ENCODE measurements at regions not wholly inside any gene's neighbourhood (a gene's known extent, or its start where the extent isn't known, plus 50 kb on each side); places are given as distances from the start of the nearest gene placed in this dataset.
"Not testable (repeated sequence)": the region's sequence is repeated elsewhere in the genome, so short reads cannot be mapped to it uniquely, and the experiment has no call there.

DNA sequence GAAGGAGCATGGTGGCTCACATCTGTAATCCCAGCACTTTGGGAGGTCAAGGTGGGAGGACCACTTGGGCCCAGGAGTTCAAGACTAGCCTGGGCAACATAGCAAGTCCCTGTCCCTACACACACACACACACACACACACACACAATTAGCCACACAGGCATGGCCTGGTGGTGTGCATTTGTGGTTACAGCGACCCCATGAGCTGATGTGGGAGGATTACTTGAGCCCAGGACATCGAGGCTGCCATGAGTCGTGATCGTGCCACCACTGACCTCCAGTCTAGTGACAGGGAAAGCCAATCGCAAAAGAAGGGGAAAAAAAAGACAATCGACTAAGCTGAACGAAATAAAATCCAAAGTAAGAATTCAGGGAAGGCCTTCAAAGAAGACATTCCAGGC is 67.9 kb downstream of the TBX3 start:
- DNase-seq, result no peak

DNA sequence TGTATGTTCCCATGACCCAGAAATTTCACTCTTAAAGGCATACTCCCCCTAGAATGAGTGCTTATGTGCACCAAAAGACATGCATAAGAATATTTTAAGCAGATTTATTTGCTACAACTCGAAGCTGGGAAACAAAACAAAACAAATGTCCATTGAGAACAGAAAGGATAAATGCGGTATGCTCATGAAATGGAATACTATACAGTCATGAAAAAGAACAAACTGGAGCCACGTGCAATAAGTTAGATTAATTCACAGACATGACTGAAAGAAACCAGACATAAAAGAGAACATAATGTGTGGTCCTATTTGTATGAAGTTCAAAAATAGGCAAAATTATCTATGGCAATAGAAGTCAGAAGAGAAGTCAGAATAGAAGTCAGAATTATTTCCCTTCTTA is 69.9 kb downstream of the TBX3 start:
- DNase-seq, result no peak

DNA sequence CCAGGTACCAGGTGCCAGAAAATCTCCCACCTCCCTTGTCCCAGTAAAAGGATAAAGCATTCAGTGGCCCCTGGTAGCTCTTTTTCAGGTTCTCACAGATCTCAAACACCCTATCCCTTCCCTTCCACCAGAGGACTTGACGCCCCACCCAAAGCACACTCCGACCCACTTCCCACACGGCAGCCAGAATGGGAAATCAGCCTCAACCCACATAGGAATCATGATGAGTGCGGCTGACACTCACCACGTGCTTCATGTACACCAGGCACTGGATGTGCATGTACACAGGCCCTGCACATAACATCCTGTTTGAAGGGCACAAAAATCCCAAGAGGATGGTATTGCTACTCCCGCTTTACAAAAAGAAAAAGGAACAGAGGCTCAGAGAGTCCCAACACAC is 71.9 kb downstream of the TBX3 start:
- no peak for DNase-seq

DNA sequence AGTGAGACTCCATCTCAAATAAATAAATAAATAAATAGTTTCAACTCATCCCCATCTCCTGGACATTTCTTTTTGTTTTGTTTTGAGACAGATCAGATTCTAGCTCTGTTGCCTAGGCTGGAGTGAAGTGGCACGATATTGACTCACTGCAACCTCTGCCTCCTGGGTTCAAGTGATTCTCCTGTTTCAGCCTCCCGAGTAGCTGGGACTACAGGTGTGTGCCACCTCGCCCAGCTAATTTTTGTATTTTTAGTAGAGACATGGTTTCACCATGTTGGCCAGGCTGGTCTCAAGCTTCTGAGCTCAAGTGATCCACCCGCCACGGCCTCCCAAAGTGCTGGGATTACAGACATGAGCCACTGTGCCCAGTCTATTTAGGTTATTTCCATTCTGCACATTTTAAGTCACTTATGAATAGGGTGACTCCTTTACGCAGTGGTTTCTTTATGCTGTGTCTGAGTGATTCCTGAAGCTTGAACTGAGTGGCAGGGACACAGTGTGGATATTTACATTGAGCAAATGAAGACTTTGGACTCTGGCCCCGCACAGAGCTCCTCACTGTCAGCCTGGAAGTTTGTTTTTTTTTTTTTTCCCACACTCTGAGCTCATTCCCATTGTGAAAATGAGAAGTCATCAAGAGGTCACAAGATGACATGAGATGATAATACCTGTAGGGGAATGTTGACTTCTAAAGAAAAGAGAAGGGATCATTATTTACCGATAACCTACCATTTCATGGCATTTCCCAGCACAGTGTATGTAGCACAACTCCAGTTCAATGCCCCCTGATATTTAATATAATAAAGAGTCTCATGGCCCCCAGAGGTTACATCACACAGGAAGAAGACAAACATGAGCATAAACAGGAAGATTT is 72.6 kb downstream of the TBX3 start:
- DNase-seq, result no peak

DNA sequence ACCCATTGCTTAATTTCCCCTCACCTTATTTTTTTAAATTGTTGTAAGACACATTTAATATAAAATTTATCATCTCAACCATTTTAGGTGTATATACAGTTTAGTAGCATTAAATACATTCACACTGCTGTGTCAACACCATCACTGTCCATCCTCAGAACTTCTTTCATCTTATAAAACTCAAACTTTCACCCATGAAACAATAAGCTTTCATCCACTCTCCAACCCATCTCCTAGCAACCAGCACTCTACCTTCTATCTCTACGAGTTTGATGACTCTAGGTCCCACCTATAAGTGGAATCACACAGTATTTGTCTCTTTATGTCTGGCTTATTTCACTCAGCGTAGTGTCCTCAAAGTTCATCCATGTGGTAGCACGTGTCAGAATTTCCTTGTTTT is 75.5 kb downstream of the TBX3 start:
- no peak for DNase-seq

DNA sequence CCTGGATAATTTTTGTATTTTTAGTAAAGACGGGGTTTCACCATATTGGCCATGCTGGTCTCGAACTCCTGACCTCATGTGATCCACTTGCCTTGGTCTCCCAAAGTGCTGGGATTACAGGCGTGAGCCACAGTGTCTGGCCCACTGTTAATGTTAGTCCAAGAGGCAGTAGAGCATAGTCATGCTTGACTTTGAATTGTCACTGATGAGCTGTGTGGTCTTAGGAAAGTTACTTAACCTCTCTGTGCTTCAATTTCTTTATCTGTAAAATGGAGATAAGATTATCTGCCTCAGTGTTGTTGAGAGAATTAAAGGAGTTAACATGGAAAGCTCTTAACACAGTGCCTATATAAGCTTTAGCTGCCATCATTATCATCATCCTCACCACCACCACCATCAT is 78.1 kb downstream of the TBX3 start:
- no peak for DNase-seq

DNA sequence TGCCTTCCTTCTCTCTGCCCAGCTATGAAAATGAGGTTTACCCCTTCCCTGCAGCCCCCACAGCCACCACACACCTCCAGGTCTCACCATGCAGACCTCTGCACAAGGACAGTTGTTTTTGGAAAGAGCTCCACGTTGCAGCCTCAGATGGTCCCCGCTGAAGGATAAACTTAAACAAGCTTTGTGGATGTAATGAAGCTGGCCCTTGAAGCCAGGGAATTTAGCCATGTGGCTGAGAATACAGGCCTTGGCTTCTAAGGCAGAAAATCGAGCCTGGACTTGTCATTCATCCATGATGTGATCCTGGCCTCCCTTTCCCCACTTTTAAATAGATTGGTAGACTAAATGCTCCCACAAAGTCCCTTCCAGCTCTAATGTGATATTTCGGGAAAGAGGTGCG is 79.4 kb downstream of the TBX3 start:
- no peak for DNase-seq

DNA sequence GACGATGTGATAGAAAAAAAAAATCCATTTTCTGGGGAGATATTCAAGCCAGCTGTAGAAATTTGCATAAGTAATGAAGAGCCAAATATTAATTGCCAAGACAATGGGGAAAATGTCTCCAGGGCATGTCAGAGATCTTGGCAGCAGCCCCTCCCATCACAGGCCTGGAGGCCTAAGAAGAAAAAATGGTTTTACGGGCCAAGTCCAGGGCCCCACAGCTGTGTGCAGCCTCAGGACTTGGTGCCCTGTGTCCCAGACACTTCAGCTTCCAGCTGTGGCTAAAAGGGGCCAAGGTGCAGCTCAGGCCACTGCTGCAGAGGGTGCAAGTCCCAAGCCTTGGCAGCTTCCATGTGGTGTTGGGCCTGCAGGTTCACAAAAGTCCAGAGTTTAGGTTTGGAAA is 83.4 kb downstream of the TBX3 start:
- DNase-seq, result not testable (repeated sequence)

DNA sequence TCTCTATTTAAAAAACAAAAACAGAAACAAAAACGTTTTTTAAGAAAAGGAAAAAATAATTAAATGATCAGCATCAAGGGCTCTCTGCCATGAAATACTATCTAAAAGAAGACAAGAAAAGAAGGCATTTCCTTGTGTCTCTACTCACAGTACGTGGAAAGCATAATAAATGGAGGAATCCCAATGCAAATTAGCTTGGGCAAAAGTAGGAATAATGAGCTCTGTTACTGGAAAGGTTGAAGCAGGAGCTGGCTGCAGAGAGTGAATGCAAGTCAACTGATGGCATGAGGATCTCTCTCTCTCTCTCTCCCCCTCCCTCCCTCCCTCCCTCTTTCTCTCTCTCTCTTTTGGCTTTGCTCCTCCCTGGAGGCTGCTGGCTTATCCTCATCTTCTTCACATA is 85.9 kb downstream of the TBX3 start:
- DNase-seq, result no peak

DNA sequence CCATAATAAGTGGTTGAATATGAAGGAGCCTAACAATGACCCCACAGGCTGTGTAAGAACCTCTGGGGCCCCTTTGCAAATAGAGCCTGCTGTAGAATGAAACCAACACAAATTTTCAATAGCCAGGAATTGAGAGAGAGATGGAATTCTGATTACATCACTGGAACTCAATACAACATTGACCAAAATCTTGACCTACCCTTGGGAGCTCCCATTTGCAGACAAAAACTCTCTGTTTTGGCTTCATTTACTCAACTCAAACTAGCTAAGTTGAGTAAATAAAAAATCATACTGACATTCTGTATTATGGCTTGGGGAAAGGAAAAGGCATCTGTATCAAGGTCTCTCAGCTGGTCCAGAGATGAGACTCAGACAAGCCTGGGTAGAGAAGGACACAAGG is 91.0 kb downstream of the TBX3 start:
- no peak for DNase-seq

DNA sequence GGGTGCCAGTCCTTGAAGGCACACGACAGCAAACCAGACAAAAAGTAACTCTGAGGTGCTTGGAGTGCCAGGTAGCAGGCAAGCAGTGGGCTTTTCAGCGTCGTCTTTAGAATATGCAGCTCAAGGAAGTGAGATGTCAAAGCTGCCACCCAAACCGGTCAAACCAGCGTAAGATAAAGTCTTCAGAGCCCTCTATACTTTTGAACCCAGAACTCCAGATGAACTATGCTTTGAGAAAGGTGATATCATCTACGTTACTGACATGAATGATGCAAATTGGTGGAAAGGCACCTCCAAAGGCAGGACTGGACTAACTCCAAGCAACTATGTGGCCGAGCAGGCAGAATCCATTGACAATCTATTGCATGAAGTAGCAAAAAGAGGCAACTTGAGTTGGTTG is 95.9 kb downstream of the TBX3 start:
- DNase-seq, result no peak

DNA sequence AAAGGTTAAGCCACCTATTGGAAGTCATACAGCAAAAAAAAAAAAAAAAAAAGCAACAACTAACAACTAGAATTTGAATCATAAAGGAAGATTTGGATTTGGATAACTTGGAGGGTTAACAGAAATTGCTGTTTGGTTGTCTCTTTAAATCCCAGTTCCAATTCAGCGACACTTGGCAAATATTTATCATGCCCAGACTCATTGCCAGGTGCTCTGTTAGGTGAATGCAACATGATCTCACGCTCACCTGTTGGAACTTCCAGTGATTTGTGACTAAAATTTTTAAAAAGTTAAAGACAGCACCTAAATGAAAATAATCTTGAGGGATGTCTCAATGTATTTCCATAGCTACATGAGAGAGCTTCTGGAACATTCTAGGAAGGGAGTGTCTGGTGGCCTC is 103.7 kb downstream of the TBX3 start:
- no peak for DNase-seq

DNA sequence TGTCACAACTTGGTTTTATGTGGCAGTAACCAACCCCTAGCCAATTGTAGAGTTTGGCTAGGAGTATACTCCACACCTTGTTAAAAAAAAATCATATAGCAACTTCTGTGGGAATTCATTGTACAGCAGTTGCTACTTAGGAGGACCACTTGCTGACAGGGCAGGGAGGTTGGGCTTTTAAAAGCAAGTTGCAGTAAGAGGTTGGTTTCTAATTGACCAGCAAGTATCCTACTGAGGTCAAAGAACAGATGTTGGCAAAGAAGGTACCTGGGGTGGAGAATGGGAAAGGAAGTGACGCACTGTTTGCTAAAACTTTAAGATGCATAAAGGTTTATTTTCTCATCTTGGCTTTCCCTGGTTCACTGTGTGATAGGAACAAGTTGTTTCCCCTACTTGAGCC is 104.6 kb downstream of the TBX3 start:
- no peak for DNase-seq

DNA sequence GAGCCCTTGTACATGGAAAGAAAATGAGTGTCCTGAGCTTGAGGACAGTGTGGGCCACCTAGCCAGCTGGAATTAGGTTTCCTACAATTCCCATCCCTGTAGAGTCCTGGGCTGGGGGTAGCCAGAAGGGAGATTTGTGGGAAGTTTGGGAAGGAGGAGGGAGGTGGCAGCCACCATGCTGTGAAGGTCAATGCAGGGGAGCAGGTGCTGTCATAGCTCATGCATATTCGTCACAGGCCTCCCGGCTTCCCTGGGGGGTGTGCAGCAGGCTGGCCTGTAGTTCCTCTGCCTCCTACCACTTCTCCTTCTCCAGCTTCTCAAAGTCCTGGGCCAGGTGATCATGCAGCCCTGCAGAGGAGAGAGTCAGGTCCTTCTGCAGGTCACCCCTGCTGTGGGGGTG is 121.3 kb downstream of the TBX3 start:
- no peak for DNase-seq

DNA sequence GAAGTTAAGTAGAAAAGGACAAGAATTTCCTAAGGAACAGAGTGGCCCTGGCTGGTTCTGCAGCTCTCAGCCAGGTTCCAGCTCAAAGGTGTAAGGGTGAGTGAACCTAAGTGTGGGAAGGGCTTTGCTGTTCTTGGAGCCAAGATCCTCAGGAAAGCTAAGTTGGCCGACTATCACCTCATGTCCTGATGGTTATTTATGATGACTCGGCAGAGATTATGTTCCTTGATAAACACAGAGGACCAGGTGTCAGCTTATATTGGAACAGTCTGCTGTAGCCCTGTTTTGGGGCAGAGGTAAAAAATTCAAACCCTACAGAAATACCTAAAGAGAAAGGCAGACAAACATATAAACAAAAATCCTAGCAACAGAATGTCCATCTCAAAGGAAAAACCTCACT is 128.5 kb downstream of the TBX3 start:
- DNase-seq, result no peak

DNA sequence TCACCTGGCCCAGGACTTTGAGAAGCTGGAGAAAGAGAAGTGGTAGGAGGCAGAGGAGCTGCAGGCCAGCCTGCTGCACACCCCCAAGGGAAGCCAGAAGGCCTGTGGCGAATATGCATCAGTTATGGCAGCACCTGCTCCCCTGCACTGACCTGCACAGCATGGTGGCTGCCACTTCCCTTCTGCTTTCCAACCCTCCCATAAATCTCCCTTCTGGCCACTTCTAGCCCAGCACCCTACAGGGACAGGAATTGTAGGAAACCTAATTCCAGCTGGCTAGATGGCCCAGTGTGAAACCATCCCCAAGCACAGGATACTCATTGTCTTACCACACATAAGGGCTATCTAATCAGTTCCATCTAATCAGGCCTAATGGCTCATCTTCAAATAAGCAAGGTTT is 136.3 kb downstream of the TBX3 start:
- DNase-seq, result no peak

DNA sequence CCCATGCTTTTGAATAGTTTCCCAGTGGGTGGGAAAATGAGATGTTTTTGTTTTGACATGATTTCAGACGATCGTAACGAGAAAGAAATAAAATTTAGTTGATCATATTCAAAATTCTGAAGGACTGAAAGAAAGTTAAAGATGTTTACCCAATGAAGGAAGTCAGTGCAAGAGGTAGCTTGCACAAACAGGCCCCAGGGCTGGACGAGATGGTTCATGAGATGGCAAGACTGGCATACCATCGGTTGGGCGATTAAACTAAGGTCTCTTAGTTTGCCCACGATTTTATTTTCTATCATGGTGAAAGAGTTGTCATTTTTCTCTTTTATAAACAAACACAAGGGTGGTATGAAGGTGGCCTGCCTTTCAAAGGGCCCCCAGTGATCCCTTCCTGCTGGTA is 124.5 kb upstream of the TBX5 start:
- DNase-seq, result no peak

DNA sequence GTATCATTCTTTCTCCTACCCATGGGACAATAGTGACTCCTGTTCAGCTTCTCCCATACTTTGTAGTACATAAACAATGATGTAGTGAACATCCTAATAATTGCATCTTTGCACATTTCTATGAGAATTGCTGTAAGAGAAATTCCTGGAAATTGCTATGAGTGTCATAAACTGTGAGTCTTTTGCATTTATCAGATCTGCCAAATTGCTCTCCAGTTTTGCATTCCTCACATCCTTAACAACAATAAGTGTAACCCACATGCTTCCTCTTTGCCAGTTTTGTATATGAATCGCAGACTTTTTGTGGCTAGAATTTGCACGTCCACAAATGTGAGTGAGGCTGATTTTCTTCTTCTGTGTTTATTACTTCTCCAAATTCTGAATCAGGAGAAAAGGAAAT is 124.0 kb upstream of the TBX5 start:
- no peak for DNase-seq

DNA sequence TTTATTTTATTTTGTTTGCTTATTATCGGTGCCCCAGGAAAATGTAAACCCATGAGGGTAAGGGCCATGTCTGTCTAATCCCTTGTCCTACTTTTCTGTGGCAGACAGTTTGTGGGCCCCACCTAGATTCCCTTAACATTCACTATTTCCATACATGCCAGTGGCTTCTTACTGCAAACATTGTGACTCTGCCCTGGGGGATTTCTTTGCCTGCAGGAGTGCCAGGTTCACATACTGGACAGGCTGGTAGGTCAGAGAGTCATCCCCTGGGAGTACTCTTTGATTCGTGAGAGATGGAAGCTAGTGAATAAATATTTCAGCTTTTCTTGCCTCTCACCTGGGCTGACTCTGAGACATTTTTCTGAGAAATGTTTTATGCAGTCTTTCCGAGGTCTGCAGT is 122.8 kb upstream of the TBX5 start:
- DNase-seq, result no peak

DNA sequence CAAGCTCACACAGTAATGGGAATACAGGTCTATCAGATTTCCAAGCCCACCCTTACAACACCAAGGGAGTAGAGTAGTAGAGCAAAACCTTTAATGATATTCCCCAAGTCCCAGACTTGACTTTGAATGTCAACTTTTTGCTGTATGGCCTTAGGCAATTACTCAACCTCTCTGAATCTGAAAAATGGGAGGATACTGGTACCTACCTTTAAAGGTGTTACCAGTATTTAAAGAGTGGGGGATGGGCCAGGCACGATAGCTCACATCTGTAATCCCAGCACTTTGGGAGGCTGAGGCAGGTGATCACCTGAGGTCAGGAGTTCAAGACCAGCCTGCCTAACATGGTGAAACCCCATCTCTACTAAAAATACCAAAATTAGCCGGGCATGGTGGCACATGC is 115.2 kb upstream of the TBX5 start:
- DNase-seq, result not testable (repeated sequence)

DNA sequence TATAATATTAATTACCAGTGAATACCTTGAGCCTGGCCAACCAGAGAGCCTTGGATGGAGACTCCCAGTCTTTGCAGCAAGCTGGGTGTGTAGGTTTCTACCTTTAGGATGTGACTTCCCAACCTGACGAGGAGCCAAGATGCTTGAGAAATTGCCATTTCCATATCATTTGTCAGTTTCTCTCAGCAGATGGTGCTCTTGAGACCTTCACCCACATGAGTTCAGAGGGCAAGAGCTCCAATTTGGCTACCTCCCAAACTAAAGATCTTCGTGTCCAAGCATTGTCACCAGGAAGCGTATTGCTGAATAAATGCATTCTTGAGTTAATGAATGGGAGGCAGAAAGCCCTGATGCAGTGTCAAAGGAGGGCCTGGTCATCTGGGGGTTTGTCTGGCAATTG is 106.4 kb upstream of the TBX5 start:
- DNase-seq, result no peak

DNA sequence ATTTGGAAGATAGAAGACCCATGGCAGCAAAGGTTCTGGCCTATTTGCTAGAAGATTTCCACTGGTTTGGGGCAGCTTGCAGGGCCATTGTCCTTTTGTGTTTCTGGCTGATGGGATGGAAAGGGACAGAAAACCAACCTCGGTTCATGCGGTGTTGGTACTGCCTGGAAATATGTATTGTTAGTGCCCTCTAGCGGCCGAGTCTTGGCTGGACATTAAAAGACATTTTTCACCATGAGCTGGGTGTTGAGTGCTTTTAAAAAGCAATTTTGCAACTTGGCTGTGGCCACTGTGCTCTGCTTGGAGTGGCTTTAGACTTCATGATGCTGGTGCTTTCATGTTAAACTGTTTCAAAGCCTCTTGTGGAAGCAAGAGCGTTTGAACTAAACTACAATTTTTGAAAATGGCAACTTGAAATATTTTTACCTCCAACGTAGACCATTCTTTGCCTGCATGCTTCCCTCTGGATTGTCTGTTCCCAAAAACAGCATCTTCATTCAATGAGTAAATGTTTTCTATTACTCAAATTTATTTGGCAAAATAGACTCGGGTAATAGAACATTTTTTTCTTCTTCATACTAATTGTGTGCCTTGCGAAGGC is 102.7 kb upstream of the TBX5 start:
- DNase-seq, result peak in 49 of 56 donors; percentile 3 to 92 (median 36)

DNA sequence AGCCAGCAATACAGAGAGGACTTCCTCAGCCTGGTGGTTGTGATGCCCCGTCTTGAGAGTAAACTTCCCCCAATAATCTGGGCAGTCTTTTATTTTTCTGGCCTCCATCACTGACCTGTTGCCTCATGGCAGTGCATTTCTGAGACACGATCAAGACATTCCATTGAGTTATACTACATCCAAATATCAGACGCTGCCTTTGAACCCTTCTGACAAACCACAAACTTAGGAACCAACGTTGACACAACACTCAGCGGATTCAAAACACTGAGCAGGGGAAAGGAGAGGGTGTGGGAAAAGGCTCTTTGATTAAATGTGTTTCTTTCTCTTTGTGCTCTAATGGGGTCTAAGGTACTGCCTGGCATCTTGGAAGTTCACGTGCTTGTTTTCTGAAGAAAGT is 100.7 kb upstream of the TBX5 start:
- no peak for DNase-seq

All from amygdala (tissue), 56 donors.